ENCODE measurements at regions not wholly inside any gene's neighbourhood (a gene's known extent, or its start where the extent isn't known, plus 50 kb on each side); places are given as distances from the start of the nearest gene placed in this dataset.

GRCh38 chr13:59133903-59134302 lies 1029.8 kb downstream of the DIAPH3 start (continued):
- TF ChIP-seq, protein P1, sequence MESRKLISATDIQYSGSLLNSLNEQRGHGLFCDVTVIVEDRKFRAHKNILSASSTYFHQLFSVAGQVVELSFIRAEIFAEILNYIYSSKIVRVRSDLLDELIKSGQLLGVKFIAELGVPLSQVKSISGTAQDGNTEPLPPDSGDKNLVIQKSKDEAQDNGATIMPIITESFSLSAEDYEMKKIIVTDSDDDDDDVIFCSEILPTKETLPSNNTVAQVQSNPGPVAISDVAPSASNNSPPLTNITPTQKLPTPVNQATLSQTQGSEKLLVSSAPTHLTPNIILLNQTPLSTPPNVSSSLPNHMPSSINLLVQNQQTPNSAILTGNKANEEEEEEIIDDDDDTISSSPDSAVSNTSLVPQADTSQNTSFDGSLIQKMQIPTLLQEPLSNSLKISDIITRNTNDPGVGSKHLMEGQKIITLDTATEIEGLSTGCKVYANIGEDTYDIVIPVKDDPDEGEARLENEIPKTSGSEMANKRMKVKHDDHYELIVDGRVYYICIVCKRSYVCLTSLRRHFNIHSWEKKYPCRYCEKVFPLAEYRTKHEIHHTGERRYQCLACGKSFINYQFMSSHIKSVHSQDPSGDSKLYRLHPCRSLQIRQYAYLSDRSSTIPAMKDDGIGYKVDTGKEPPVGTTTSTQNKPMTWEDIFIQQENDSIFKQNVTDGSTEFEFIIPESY (IDR thresholded peaks at IDR 0.05; ENCODE audit: borderline replicate concordance, low read depth): no peak
- TF ChIP-seq SIN3A (IDR thresholded peaks at IDR 0.05; ENCODE audit: borderline replicate concordance, low read depth, low read length) (no peak), USF1 (IDR thresholded peaks at IDR 0.05; ENCODE audit: borderline replicate concordance, low read depth) (no peak), REST (IDR thresholded peaks at IDR 0.05; ENCODE audit: low read depth, low read length) (no peak), RXRA (IDR thresholded peaks at IDR 0.05; ENCODE audit: borderline replicate concordance, low read depth) (no peak)
- TF ChIP-seq, protein P2, sequence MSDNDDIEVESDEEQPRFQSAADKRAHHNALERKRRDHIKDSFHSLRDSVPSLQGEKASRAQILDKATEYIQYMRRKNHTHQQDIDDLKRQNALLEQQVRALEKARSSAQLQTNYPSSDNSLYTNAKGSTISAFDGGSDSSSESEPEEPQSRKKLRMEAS (IDR thresholded peaks at IDR 0.05; ENCODE audit: low read depth): no peak

DNA sequence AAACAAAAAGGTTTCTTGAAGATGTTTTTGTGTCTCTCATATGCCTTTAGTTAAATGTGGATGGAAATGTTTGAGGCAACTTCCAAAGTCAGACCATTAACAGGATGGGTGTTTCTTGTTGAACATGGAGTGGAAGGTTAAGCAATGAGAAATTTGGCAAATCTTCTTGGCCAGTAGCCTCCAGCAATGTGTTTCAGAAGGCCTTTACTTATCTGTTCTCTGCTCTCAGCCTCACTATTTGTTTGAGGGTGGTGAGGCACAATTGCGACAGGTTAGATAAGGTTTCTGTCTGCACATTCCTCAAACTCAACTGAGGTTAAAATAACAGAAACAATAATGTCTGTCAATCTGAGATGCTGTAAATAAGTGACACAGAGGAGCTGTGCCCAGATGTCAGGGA lies 1019.0 kb downstream of the DIAPH3 start:
- H3K9ac ChIP-seq: no peak overlapping the region
- DNase-seq: no peak
- no peaks in the 10 kb centered on the region; a peak in 1 of 4 replicates for H3K4me1 ChIP-seq (ENCODE audit: control insufficient read depth in 1 of 2, insufficient read depth in 2 of 2, low read depth in 1 of 2, low read length in 1 of 2)
- CTCF ChIA-PET: no interaction called here
- no peak overlapping the region for H3K4me3 ChIP-seq (ENCODE audit: low read depth in 2 of 2, low read length in 1 of 2)
- no peak overlapping the region for H3K4me2 ChIP-seq
- H4K20me1 ChIP-seq (ENCODE audit: insufficient read depth): no peaks in the 10 kb centered on the region
- H2AFZ ChIP-seq (ENCODE audit: low read depth): no peak overlapping the region
- no peaks in the 10 kb centered on the region for H3K27me3 ChIP-seq (ENCODE audit: insufficient read depth)
- no peaks in the 10 kb centered on the region for H3K36me3 ChIP-seq (replicated peaks in 1 of 2; ENCODE audit: control insufficient read depth in 1 of 2, insufficient read depth in 2 of 2, low read length in 1 of 2)
- no peak overlapping the region for H3K27ac ChIP-seq (ENCODE audit: low read depth in 2 of 2, low read length in 1 of 2)
- no peaks in the 10 kb centered on the region for H3K79me2 ChIP-seq (ENCODE audit: insufficient read depth)
- 94% methylated on average over 1 of the region's 1 CpG for WGBS (ENCODE audit: low lambda C conversion rate)
- POLR2A ChIA-PET: no interaction called here
- H3F3A ChIP-seq (replicated peaks; ENCODE audit: insufficient read depth): no peaks in the 10 kb centered on the region
- no peaks in the 10 kb centered on the region for H3K9me2 ChIP-seq
- H3K9me3 ChIP-seq: no peaks in the 10 kb centered on the region
- TF ChIP-seq, protein P2 (IDR thresholded peaks at IDR 0.05; ENCODE audit: low read depth): no peak
- no peak for TF ChIP-seq TCF12 (IDR thresholded peaks at IDR 0.05)
- no peak for TF ChIP-seq EP300 (IDR thresholded peaks at IDR 0.05; ENCODE audit: borderline replicate concordance in 1 of 2, low read depth in 1 of 2, low read length in 1 of 2)
- TF ChIP-seq FOXM1 (IDR thresholded peaks at IDR 0.05; ENCODE audit: low read depth): no peak
- TF ChIP-seq, protein P3, sequence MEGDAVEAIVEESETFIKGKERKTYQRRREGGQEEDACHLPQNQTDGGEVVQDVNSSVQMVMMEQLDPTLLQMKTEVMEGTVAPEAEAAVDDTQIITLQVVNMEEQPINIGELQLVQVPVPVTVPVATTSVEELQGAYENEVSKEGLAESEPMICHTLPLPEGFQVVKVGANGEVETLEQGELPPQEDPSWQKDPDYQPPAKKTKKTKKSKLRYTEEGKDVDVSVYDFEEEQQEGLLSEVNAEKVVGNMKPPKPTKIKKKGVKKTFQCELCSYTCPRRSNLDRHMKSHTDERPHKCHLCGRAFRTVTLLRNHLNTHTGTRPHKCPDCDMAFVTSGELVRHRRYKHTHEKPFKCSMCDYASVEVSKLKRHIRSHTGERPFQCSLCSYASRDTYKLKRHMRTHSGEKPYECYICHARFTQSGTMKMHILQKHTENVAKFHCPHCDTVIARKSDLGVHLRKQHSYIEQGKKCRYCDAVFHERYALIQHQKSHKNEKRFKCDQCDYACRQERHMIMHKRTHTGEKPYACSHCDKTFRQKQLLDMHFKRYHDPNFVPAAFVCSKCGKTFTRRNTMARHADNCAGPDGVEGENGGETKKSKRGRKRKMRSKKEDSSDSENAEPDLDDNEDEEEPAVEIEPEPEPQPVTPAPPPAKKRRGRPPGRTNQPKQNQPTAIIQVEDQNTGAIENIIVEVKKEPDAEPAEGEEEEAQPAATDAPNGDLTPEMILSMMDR (IDR thresholded peaks at IDR 0.05): no peak
